Muscle of leg (tissue), 3 donors: ENCODE measurements at regions not wholly inside any gene's neighbourhood (a gene's known extent, or its start where the extent isn't known, plus 50 kb on each side); places are given as distances from the start of the nearest gene placed in this dataset.

ENCODE experiments used
- DNase-seq: peaks from one replicate; pipeline ENCODE4 v3.0.0; 2013
- H3K27ac ChIP-seq: one replicate; pipeline ENCODE4 v1.5.1; 2013; ENCODE audit warnings: mild to moderate bottlenecking, low read length, control low read depth
- H3K27me3 ChIP-seq: one replicate; pipeline ENCODE4 v1.6.1; 2013; ENCODE audit warnings: low read length; ENCODE audit not compliant: control insufficient read depth, insufficient read depth
- H3K36me3 ChIP-seq: one replicate; pipeline ENCODE4 v1.6.1; 2013; ENCODE audit warnings: low read length; ENCODE audit not compliant: control insufficient read depth, insufficient read depth
- H3K4me1 ChIP-seq: one replicate; pipeline ENCODE4 v1.6.1; 2013; ENCODE audit warnings: low read length; ENCODE audit not compliant: control insufficient read depth, insufficient read depth
- H3K4me3 ChIP-seq: one replicate; pipeline ENCODE4 v1.5.1; 2013; ENCODE audit warnings: low read length, control low read depth
- H3K9me3 ChIP-seq: replicated peaks from 2 replicates; pipeline ENCODE4 v1.6.1; 2013; ENCODE audit warnings: low read depth, low read length; ENCODE audit not compliant: control insufficient read depth
- WGBS: methylation state at CpG from one replicate; pipeline ENCODE4 v1.1.5; 2013; ENCODE audit warnings: missing lambda C conversion rate; ENCODE audit not compliant: insufficient coverage; 5-methylcytosine and 5-hydroxymethylcytosine counted together

DNA sequence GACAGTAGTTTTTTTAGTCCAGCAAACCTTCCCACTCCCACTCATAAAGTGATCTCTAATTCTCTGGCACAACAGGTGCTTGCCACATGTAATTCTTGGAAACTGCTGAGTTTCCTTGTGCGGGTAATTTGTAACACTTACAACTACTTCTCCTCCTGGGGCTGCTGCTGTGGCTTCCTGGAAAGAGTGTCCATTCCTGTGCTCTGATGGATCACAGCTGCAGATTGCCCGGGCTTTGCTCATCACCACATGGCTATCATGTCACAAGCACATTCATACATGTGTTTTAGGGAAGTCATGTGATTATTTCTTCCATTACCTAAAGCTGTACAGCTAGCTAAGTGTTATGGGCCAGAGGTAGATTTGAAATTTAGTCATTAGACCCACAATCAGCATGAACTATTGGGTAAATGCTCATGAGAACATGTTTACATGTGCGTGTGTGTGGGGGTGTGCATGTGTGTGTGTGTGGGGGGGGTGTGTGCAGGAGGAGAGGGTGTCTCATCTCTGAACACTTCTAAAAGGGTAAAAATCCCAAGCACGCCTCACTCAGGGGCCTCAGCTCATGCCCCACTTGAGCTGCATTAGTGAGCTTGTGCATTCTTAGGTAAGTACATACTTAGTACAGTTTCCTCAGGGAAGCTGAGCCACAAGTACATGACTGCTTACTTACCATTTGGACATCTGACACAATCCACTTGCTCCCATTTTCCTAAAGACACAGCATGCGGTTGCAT lies 118.1 kb upstream of the CCDC112 start:
- Histone ChIP-seq H3K27me3 (no peaks in the 10 kb centered on the region), H3K9me3 (no peaks in the 10 kb centered on the region), H3K27ac (peak overlapping the region; percentile 60), H3K4me3 (no peak overlapping the region), H3K4me1 (peaks cover 17% of the 10 kb centered on the region), H3K36me3 (no peaks in the 10 kb centered on the region)
- DNase-seq, result peak; percentile 92
- WGBS, result 83% methylated on average over 1 of the region's 5 CpGs

DNA sequence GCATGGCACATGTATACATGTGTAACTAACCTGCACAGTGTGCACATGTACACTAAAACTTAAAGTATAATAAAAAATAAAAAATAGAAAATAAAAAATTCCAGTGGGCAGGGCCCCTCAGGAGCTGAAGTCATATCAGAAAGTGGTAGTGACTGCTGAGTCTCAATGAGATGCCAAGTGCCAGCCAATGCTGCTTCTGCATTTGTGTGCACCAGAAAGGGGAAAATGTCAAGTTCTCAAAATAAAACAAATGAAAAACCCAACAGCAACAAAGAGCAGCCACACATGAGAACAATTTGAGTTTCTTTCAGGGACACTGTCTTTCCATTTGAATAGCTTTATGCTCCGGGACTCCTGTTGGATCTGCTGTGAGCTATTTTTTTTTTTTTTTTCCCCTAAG lies 117.2 kb upstream of the CCDC112 start:
- H3K9me3 ChIP-seq, result no peaks in the 10 kb centered on the region
- peak overlapping the region; percentile 60 for H3K27ac ChIP-seq
- H3K27me3 ChIP-seq, result no peaks in the 10 kb centered on the region
- DNase-seq, result no peak
- H3K36me3 ChIP-seq, result no peaks in the 10 kb centered on the region
- no peak overlapping the region for H3K4me3 ChIP-seq
- WGBS, result no CpG with 5 or more reads among the region's 1 CpG
- peaks cover 17% of the 10 kb centered on the region for H3K4me1 ChIP-seq

DNA sequence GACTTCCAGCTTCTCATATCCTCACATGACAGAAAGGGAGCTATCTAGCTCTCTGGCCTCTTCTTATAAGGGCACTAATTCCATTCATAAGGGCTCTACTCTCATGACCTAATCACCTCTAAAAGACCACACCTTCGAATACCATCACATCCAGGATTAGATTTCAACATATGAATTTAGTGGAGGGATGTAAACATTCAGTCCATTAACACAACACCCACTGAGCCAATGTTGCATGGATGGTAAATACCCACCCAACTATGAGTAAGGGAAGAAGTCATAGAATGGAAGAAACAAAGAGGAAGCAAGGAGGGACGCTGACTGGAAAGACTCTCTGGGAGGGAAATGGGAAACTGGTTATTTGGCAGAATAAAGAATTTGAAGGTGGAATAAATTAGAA lies 112.6 kb upstream of the CCDC112 start:
- Histone ChIP-seq H3K4me3 (no peak overlapping the region), H3K27ac (no peak overlapping the region), H3K36me3 (no peaks in the 10 kb centered on the region), H3K4me1 (peaks cover 5% of the 10 kb centered on the region), H3K9me3 (no peaks in the 10 kb centered on the region), H3K27me3 (no peaks in the 10 kb centered on the region)
- WGBS, result 80% methylated on average over 1 of the region's 2 CpGs
- no peak for DNase-seq

DNA sequence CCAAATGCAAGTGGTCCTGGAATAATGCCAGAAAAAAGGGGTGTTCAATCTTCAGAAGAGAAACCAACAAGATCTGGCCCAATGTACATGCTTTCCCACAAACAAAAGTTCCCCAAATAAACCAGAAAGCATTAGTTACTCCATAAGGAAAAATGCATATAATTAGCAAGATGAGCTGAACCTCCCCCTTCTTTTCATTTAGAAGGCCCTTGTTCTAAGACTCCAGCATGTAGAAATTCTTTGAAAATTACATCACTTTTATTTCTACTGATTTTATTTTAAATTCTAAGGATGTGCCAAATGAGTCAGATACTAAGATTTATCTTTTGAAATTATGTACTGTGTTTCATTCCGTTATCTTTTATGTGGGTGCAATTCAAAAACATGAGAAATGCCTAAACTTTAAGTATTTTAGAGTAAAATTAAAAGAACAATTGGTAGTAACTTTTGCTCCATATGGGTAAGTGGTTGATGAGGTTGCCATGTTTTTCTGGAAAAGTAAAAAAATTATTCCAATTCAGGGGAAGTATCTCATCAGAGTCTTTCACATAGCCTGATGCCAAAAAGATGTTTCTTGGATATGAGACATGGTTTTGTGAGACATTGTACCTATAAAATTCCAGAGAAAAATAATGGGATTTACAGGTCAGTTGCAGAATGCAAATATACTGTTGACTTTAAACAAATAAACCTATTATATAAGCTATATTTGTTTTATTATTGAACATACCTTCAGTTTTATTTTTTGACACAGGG lies 106.5 kb upstream of the CCDC112 start:
- Histone ChIP-seq H3K36me3 (no peaks in the 10 kb centered on the region), H3K27ac (no peak overlapping the region), H3K27me3 (no peaks in the 10 kb centered on the region), H3K9me3 (no peaks in the 10 kb centered on the region), H3K4me1 (no peaks in the 10 kb centered on the region), H3K4me3 (no peak overlapping the region)
- no CpG with 5 or more reads among the region's 1 CpG for WGBS
- DNase-seq, result no peak

DNA sequence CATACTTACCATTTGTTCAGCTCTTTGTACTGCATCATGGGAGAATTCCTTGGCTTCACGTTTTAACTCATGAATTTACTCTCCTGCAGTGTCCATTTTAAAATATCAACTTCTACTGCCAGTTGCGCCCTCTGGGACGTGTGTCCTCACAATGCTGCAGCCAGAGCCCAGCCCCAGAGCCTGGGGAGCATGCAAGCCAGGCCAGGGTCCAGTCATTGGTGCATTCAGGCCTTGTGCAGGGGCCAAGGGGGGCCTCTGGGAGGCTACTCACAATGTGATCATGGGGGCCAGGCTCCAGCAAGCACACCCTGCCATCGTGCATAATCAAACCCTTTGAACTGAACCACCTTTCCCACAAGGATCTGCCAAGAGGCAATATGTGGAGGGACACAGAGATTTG lies 105.6 kb upstream of the CCDC112 start:
- WGBS, result 62% methylated on average over 3 of the region's 4 CpGs

DNA sequence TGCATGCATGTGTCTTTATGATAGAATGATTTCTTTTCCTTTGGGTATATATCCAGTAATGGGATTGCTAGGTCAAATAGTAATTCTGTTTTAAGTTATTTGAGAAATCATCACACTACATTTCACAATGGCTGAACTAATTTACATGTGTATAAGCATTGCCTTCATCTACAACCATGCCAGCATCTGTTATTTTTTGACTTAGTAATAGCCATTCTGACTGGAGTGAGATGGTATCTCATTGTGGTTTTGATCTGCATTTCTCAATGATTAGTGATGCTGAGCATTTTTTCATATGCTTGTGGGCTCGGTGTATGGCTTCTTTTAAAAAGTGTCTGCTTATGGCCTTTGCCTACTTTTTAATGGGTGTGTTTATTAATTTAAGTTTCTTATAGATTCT lies 102.3 kb upstream of the CCDC112 start:
- Histone ChIP-seq H3K27ac (no peak overlapping the region), H3K36me3 (no peaks in the 10 kb centered on the region), H3K4me1 (no peaks in the 10 kb centered on the region), H3K27me3 (no peaks in the 10 kb centered on the region), H3K9me3 (no peaks in the 10 kb centered on the region), H3K4me3 (no peak overlapping the region)
- no CpG with 5 or more reads among the region's 1 CpG for WGBS
- no peak for DNase-seq

More for the DNA sequence above, 105.6 kb upstream of the CCDC112 start:
- Histone ChIP-seq H3K9me3 (no peaks in the 10 kb centered on the region), H3K4me3 (no peak overlapping the region), H3K36me3 (no peaks in the 10 kb centered on the region), H3K4me1 (no peaks in the 10 kb centered on the region), H3K27ac (no peak overlapping the region), H3K27me3 (no peaks in the 10 kb centered on the region)
- no peak for DNase-seq

DNA sequence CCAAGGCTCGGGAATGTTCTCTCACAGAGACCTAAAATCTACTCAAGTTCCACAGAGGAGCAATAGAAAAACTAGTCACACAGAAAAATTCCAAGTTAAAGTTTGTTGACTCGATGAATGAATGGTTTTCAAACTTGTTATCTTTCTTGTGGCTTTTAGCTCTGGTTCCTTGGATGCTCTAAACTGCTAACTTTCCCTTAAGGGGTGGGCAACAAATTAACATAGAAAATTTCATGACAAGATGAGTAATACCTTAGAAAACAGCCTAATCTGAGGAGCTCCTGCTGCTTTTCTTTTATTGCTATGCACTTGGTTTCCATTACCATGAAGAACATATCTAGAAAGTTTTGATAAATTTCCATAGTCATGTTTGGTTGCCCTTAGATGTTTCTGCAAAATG lies 100.2 kb upstream of the CCDC112 start:
- Histone ChIP-seq H3K27ac (no peak overlapping the region), H3K4me1 (peaks cover 3% of the 10 kb centered on the region), H3K36me3 (no peaks in the 10 kb centered on the region), H3K4me3 (no peak overlapping the region), H3K9me3 (peaks cover 4% of the 10 kb centered on the region), H3K27me3 (no peaks in the 10 kb centered on the region)
- 40% methylated on average over 1 of the region's 2 CpGs for WGBS
- no peak for DNase-seq

DNA sequence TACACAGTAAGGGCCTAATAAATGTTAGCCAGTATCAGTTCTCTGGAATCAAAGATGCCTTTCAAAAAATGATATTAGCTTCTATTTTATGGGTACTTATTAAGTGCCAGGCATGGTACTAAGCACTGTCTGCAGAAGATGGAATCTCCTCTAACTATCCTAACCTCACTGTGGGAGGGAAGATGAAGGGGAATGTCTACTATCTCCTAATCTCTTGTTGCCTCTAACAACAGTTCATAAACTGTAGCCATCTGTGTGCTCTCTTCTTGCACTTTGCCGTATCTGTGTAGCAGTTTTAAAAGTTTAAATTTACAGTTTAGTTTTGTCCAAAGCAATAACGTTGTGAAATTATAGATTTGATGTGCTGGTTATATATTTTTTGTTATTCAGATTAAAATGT lies 99.6 kb upstream of the CCDC112 start:
- Histone ChIP-seq H3K27ac (no peak overlapping the region), H3K36me3 (no peaks in the 10 kb centered on the region), H3K9me3 (peaks cover 4% of the 10 kb centered on the region), H3K27me3 (no peaks in the 10 kb centered on the region), H3K4me3 (no peak overlapping the region), H3K4me1 (peaks cover 3% of the 10 kb centered on the region)
- no peak for DNase-seq
- no CpG with 5 or more reads among the region's 2 CpGs for WGBS

DNA sequence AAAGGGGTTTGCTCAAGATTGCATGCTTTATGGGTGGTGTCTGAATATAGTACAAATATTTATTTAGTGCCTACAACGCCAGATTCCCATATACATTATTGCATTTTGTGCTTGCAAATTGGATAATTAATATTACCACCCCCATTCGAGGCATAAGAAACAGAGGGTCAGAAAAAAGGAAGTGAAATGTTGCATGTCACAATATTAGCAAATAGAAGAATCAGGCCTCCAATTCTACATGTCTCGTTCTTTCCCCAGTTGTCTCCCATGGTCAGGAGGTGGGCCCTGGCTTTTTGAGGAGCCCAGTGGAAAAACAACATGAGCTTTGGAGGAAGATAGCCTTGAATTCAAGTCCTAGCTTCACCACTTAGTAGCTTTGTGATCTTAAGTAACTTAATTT lies 98.1 kb upstream of the CCDC112 start:
- Histone ChIP-seq H3K27me3 (no peaks in the 10 kb centered on the region), H3K4me3 (no peak overlapping the region), H3K36me3 (no peaks in the 10 kb centered on the region), H3K9me3 (peaks cover 4% of the 10 kb centered on the region), H3K27ac (no peak overlapping the region), H3K4me1 (peaks cover 6% of the 10 kb centered on the region)
- no CpG with 5 or more reads among the region's 3 CpGs for WGBS
- no peak for DNase-seq

DNA sequence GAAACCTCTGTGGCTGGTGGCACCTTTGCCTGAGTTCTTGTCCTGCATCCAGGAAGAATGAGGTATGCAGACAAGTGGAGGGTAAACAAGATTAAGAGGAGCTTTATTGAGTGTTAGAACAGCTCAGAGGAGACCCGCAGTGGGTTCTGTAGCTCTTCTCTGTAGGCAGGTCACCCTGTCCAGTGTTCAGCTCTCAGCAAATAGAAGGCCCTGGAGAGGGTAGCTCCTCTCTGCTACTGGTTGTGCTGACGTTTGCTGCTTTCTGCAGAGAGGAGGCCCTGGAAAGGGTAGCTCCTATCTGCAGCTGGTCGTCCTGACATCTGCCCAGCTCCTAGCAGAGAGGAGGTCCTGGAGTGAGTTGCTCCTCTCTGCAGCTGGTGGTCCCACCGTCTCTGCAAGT lies 96.8 kb upstream of the CCDC112 start:
- no peaks in the 10 kb centered on the region for H3K36me3 ChIP-seq
- no peaks in the 10 kb centered on the region for H3K27me3 ChIP-seq
- peak; percentile 40 for DNase-seq
- H3K4me3 ChIP-seq, result no peak overlapping the region
- no peak overlapping the region for H3K27ac ChIP-seq
- H3K9me3 ChIP-seq, result peaks cover 4% of the 10 kb centered on the region
- WGBS, result 48% methylated on average over 3 of the region's 4 CpGs
- peaks cover 8% of the 10 kb centered on the region for H3K4me1 ChIP-seq
